ENCODE measurements at regions not wholly inside any gene's neighbourhood (a gene's known extent, or its start where the extent isn't known, plus 50 kb on each side); places are given as distances from the start of the nearest gene placed in this dataset.

DNA sequence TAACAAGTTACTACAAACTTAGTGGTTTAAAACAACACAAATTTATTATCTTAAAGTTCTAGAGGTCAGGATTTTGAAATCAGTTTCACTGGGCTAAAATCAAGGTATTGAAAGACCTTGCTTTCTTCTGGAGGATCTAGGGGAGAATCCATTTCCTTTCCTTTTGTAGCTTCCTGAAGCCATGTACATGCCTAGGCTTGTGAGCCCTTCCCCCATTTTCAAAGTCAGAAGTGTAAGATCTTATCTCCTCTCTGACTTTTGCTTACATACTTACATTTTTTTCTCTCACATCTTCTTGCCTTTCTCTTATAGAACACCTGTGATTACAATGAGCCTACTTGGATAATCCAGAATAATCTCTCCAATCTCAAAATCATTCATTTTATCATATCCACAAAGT lies 78.7 kb upstream of the MBOAT2 start:
- DNase-seq (ENCODE audit: low read depth in 2 of 2), result no peak

DNA sequence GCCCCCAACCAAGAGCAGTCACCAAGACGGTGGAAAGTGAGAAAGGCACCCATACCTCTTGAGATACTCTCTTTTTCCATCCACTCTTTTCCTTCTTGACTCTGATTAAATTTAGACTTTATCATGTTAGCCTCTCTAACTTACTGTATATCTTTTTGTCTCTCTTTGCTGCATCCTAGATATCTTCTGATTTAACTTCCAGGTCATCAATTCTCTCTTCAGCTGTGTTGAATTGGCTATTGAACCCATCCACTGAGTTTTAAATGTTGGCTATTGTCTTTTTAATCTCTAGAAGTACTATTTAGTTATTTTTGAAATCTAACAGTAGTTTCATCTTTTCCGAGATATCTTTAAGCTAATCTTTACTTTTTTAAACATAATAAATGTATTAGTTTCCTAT lies 78.3 kb upstream of the MBOAT2 start:
- DNase-seq (ENCODE audit: low read depth in 2 of 2), result no peak

DNA sequence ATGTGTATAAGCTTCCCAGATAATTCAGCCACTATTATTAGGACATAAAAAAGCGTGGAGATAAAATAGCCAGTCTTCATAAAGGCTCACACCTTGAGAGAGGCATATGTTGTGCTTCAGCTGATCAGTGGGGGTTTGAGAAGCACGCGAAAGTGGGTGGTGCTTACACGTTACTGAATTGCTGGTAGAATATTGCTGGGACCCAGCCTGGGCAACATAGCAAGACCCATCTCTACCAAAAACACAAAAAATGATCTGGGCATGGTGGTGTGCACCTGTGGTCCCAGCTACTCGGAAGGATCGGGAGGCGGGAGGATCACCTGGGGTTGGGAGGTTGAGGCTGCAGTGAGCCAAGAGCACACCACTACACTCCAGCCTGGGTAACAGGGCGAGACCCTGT lies 74.9 kb upstream of the MBOAT2 start:
- DNase-seq (ENCODE audit: low read depth in 2 of 2), result no peak

DNA sequence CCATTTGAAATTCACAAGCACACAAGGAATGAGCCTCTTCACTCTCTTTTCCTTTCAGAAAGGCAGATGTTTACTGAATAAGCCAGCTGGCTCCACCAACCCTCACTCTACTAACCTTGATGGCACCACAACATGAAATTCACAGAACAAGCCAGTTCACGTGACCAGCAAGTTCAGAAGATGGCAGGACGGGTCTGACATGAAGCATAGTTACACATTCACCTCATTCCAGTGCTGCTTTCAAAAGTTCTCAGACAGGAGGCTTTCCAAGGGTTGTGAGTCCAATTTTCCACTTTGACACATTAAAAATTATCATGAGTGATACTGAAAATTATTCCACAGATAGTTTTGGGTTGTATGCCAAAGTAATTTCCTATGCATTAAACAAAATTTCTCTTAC lies 74.2 kb upstream of the MBOAT2 start:
- DNase-seq (ENCODE audit: low read depth in 2 of 2), result no peak

DNA sequence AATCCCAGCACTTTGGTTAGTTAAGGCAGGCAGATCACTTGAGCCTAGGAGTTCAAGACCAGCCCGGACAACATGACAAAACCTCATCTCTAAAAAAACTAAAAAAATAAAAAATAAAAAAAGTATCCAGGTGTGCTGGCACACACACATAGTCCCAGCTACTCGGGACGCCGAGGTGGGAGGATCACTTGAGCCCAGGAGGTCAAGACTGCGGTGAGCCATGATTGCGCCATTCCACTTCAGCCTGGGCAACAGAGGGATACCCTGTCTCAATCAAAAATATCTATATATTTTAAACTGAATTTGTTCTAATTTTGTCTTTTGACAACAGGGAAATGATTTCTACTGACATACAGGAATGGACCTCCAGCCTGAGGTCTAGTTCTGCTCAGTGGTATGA lies 73.3 kb upstream of the MBOAT2 start:
- DNase-seq (ENCODE audit: low read depth in 2 of 2), result no peak

DNA sequence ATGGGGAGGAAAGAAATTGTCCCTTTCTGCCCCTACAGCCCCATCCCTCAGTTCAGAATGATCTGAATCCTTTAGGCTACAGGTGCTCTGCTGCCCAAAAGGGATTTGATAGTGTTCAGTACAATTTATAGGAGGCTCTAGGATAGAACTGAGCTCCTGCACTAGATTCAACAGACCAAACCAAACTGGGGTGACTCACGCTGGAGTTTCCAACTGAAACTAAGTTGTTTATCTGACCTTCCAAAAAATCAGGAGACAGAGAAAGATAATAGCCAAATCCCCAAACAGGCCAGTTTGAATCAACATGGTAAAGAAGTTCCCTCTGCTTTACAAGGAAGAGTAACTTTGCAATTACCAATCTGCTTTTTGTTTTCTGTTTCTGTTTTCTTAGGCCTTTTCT lies 72.7 kb upstream of the MBOAT2 start:
- DNase-seq (ENCODE audit: low read depth in 2 of 2), result no peak

DNA sequence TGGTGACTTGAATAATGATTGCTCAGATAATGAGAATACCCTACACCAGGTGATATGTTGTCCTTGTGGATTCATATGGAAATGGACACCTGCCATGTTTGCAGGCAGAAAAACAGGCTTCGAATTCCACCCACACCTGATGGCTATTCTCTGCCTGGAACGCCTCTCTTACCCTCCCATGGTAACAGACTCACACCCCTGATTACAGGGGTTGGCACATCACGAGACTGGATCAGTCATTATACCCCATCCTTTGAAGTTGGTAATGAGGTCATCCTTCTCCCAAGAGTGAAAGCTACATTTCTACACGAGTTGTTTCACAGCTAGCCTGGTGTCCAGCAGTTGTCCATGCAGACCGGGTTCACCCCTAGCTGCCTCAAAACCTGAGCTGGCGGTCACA lies 71.4 kb upstream of the MBOAT2 start:
- no peak for DNase-seq (ENCODE audit: low read depth in 2 of 2)

DNA sequence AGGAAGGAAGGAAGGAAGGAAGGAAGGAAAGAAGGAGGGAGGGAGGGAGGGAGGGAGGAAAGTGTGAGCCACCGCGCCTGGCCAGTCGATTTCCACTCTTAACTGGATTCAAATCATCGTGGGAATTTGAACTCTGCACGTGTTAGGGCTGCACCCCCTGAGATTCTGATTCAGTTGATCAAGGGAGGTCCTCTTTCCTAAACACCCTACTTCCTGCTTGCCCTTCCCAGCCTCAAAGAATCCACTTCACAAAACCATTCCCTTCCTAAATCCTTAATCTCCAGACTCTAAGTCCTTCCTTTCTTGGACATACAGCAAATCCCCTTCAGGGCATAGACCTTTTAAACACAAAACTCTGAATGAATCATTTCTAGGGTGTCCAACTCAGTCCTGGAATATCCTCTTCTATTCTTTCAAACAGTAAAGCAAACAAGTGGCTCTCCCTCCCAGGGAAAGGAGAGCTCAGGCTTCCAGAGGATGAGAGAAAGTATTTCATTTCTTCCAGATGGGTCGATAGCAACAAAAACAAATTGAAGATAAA lies 68.2 kb upstream of the MBOAT2 start:
- no peak for DNase-seq (ENCODE audit: low read depth in 2 of 2)

DNA sequence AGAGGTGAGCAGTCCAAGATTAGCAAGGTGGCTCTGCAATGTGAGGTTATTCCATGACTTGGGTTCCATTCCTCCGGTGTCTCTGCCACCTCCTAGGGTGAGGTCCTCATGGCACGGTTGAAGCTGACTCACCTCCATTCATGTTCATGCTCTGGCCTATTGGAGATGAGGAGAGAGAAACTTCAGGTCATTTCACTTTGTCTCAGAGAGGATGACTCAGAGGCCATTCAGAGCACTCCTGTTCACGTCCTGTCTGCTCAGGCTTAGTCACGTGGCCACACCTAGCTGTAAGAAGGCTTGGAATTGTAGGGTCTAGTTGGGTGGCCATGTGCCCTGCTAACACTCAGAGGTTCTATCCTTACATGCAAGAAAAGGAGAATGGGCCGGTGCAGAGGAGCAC lies 67.5 kb upstream of the MBOAT2 start:
- DNase-seq (ENCODE audit: low read depth in 2 of 2), result no peak

DNA sequence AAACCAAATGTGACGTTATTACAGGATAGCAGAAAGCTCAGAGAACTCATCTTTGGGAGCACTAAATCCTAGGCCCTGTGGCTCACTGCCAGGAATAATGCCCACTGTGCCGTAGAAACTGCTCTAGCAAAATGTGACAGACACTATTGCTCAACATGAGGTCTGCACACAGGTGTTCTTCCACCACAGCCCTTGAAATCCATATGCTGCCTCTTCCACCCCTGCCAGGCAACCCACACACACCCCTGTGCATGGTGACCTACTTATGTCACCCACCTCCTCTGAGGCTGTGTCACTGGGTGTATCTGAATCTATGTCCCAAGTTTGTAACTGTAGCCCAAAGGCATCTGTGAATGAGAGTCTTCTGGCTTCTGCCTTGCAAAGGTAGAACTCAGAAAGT lies 66.1 kb upstream of the MBOAT2 start:
- no peak for DNase-seq (ENCODE audit: low read depth in 2 of 2)

DNA sequence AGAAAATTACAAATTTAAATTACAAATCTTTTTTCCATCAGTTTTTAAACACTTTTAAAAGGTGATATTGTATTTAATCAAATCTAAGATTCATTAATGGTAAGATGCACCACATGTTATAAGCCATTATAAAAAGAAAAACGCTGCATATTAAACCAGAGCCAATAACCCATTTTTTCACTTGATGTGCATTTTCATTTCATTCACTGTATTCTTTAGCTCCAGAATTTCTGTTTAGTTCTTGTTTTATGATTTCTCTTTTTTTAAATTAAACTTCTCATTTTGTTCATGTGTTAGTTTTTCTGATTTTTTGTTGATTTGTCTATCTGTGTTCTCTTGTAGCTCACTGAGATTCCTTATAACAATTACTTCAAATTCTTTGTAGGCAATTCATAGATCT lies 62.4 kb upstream of the MBOAT2 start:
- no peak for DNase-seq (ENCODE audit: low read depth in 2 of 2)

DNA sequence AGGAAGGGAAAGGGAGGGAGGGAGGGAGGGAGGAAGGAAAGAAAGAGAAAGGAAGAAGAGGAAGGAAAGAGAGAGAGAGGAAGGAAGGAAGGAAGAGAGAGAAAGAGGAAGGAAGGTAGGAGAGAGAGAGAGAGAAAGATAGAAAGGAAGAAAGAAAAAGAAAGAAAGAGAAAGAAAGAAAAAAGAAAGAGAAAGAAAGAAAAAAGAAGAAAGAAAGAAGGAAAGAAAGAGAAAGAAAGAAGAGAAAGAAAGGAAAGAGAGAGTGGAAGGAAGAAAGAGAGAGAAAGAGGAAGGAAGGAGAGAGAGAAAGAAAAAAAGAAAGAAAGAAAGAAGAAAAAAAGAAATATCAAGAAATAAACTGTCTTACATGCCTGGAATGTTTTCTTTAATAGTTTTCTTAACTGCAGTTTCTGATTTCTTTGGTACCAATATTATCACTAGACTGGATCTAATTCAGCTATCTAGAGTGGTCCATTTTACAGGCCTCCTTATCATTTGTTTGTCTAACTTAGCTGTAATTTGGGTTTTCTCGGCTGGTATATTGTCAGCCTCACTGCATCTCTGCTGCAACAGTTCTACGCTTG lies 59.6 kb upstream of the MBOAT2 start:
- DNase-seq (ENCODE audit: low read depth in 2 of 2), result no peak

DNA sequence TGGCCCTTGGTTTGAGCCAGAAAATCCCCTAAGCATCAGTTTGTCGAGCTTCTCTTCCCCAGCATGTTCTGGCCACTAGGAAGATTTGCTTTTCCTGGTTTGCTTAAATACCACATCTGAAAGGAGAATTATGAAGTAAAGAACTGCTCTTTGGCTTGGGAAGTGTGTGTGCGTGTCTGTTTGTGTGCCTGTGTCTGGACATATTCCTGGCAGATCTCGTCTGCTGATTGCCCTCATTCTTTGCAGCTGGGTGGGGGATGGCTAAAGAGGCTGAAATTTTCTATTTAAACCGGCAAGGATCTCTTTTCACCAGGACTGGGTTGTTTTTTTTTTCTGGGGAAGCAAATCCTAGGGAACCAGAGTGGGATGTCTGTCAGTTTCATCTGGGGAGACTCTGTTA lies 57.3 kb upstream of the MBOAT2 start:
- no peak for DNase-seq (ENCODE audit: low read depth in 2 of 2)

DNA sequence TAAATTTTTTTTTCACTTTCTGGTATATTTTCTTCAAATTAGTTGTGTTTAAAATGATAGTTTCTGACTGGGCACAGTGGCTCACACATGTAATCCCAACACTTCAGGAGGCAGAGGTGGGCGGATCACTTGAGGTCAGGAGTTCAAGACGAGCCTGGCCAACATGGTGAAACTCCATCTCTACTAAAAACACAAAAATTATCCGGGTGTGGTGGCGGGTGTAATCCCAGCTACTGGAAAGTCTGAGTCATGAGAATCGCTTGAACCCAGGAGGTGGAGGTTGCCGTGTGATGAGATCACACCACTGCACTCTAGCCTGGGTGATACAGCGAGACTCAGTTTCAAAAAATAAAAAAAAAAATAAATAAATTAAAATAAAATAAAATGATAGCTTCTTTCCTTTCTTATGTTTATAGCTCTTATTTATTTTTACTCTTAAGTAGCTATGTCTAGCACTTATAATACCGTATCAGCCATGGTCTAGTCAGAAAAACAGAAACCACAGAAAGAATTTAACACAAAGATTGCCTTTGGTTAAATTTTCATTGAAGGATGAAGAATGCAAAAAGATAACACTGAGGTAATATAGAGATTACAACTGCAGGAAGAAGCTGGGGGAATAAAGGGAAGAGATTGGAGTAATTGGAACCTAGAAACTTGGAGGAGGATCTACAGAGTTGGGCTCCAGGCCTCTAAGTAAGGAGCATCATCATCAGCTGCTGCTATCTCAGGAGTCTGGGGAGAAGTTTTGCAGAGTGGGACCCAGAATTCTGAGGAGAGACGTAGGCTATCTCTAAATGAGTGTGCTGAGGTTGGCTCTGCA lies 54.7 kb upstream of the MBOAT2 start:
- DNase-seq (ENCODE audit: low read depth in 2 of 2), result no peak

DNA sequence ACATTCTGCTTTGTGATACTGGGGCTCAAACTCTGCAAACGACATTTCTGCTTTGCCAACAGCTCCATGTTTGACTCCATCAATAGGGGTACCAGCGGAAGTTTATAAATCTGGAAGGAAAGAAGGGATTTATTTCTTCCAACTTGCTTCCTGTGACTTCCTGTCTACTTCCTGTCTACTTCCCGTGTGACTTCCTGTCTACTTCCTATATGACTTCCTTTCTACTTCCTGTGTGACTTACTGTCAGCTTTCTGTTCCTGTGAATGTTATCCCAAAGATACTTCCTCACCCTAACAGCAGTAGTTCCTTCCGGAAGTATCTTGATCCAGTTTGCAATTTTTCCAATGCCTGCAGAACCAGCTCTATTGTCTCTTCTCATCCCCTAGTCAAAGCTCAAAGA lies 52.0 kb upstream of the MBOAT2 start:
- no peak for DNase-seq (ENCODE audit: low read depth in 2 of 2)

DNA sequence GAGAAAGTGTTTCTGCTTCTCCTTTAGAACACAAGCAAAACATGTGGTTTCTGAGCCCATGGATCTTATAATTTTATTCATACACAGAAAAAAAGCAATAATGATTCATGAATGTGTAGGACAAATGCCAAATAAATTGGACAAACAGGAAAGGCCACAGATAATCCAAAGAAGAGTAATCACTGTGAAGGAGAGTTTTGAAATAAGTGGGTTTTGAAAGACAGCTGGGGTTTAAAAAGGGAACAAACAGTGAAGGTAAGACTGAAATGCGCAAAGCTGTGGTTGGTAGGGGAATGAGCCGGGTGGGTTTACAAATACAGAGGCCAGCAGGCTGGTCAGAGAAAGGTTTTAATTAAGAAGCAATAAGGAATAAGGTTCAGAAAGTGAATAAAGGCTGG lies 50.0 kb upstream of the MBOAT2 start:
- no peak for DNase-seq (ENCODE audit: low read depth in 2 of 2)
